Kidney epithelial cell (primary cell): ENCODE measurements at regions not wholly inside any gene's neighbourhood (a gene's known extent, or its start where the extent isn't known, plus 50 kb on each side); places are given as distances from the start of the nearest gene placed in this dataset.
"Not testable (repeated sequence)": the region's sequence is repeated elsewhere in the genome, so short reads cannot be mapped to it uniquely, and the experiment has no call there.

Source experiments
- DNase-seq: peaks from one replicate; pipeline ENCODE4 v3.0.0-alpha.2; 2010; ENCODE audit warnings: low read depth
- H3K27me3 ChIP-seq: 2 replicates; pipeline ENCODE4 v1.6.0; 2011; ENCODE audit warnings: low read length; ENCODE audit not compliant: control insufficient read depth, insufficient read depth
- H3K36me3 ChIP-seq: 2 replicates; pipeline ENCODE4 v1.5.1; 2011; ENCODE audit warnings: low read length; ENCODE audit not compliant: control insufficient read depth, insufficient read depth
- H3K4me3 ChIP-seq: 2 replicates; pipeline ENCODE4 v1.5.1; 2011; ENCODE audit warnings: low read depth, mild to moderate bottlenecking, control low read depth, low read length
- TF ChIP-seq, protein P1 (sequence below): IDR thresholded peaks from 2 replicates; pipeline ENCODE4 v1.5.1; 2011; ENCODE audit warnings: mild to moderate bottlenecking, moderate library complexity, low read length, control low read depth, inconsistent platforms; ENCODE audit not compliant: insufficient read depth, poor library complexity, severe bottlenecking

DNA sequence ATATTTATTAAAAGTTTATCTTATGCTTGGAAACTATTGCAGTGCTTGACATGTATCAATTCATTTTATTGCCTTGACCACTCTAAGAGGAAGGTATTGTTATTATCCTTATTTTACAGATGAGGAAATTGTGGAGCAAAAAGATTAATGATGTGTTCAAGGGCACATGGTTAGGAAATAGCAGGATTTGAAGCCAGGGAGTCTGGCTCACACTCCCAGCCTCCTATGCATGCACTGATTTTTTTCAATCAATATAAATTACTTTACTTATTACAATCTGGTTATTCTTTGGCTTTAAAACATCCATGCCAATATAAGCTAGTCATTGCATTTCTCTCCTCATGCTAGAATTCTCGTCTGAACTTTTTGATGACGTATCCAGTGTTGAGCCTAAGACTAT lies 94.2 kb upstream of the TBX5 start:
- peaks cover 6% of the 10 kb centered on the region for H3K27me3 ChIP-seq

DNA sequence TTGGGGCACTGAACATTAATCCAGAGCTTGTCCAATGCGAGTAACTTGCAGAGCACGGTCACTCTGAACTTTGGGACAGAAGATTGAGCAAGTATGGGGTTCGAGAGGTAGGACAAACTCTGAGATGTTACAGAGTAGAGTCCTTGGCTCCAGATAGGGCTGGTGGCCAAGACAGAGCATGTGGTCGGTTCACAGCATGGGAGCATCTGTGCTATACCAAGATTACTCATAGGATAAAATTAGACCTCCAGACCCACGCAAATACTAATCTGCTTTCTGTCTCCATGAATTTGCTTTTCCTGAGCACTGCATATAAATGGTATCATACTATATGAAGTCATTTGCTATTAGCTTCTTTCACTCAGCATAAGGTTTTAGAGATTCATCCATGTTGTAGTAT lies 93.4 kb upstream of the TBX5 start:
- Histone ChIP-seq H3K4me3 (no peak overlapping the region), H3K27me3 (peaks cover 6% of the 10 kb centered on the region), H3K36me3 (no peaks in the 10 kb centered on the region)
- DNase-seq, result no peak
- TF ChIP-seq, protein P1, sequence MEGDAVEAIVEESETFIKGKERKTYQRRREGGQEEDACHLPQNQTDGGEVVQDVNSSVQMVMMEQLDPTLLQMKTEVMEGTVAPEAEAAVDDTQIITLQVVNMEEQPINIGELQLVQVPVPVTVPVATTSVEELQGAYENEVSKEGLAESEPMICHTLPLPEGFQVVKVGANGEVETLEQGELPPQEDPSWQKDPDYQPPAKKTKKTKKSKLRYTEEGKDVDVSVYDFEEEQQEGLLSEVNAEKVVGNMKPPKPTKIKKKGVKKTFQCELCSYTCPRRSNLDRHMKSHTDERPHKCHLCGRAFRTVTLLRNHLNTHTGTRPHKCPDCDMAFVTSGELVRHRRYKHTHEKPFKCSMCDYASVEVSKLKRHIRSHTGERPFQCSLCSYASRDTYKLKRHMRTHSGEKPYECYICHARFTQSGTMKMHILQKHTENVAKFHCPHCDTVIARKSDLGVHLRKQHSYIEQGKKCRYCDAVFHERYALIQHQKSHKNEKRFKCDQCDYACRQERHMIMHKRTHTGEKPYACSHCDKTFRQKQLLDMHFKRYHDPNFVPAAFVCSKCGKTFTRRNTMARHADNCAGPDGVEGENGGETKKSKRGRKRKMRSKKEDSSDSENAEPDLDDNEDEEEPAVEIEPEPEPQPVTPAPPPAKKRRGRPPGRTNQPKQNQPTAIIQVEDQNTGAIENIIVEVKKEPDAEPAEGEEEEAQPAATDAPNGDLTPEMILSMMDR, result no peak

More for the DNA sequence above, 94.2 kb upstream of the TBX5 start:
- DNase-seq, result no peak
- TF ChIP-seq, protein P1, result no peak
- Histone ChIP-seq H3K36me3 (no peaks in the 10 kb centered on the region), H3K4me3 (no peak overlapping the region)

DNA sequence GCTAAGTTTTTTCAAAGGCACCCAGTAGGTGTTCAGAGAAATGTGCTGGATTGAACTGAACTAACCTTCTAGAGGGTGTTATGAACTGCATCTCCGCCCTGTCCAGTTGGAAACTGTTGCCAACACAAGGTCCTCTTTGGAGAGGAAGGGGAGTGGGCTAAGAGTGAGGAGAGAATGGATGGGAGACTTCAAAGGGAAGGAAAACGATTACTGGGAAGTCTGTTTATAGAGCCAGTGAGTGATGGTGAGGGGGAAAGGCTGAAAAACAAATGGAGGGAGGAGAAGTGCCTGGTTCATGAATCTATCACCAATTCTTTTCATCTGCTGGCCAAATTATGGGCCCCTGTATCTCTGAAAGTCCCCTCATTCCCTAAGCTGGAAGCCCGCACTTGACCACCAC lies 86.0 kb upstream of the TBX5 start:
- DNase-seq, result no peak
- Histone ChIP-seq H3K4me3 (no peak overlapping the region), H3K36me3 (no peaks in the 10 kb centered on the region), H3K27me3 (no peaks in the 10 kb centered on the region)
- TF ChIP-seq, protein P1, result no peak

DNA sequence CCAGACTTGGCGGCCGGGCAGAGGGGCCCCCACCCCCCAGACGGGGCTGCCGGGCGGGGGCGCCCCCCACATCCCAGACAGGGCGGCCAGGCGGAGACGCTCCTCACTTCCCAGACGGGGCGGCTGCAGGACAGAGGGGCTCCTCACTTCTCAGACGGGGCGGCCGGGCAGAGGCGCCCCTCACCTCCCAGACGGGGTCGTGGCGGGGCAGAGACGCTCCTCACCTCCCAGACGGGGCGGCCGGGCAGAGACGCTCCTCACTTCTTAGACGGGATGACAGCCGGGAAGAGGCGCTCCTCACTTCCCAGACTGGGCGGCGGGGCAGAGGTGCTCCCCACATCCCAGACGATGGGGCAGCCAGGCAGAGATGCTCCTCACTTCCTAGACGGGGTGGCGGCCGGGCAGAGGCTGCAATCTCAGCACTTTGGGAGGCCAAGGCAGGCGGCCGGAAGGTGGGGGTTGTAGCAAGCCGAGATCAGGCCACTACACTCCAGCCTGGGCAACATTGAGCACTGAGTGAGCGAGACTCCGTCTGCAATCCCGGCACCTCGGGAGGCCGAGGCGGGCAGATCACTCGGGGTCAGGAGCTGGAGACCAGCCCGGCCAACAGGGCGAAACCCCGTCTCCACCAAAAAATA lies 79.0 kb upstream of the TBX5 start:
- not testable (repeated sequence) for DNase-seq, H3K36me3 ChIP-seq, H3K4me3 ChIP-seq
- peaks cover 21% of the 10 kb centered on the region for H3K27me3 ChIP-seq

DNA sequence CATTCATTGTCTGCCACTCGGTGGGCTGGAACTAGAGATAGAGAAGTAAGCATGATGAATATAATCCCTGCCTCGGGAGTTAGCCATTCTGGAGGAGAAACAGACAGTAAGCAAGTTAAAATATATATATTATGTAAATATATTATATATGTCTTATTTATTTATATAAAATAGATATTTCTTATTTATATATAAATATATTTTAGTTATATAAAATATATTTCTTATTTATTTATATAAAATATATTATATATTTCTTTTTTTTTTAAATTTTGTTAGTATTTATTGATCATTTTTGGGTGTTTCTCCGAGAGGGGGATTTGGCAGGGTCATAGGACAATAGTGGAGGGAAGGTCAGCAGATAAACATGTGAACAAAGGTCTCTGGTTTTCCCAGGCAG lies 78.1 kb upstream of the TBX5 start:
- H3K27me3 ChIP-seq, result peaks cover 31% of the 10 kb centered on the region
- DNase-seq, result no peak
- H3K4me3 ChIP-seq, result no peak overlapping the region
- TF ChIP-seq, protein P1, result no peak
- H3K36me3 ChIP-seq, result no peaks in the 10 kb centered on the region

DNA sequence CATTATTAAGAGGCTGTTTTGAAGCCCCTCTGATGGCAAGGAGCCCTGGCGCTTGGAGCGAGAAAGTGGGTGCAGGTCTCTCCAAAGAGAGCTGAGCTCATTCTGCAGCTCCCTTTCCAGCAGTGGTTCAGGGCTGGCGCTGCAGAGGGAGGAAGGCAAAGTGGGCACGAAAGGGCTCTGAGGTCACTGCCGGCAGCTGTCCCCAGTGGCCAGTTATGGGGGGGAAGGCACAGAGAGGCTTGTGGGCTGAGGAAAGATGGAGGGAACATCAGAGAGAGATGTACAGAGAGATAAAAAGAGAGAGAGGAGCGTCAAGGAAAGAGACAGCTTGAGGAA lies 75.2 kb upstream of the TBX5 start:
- TF ChIP-seq, protein P1, result no peak
- H3K4me3 ChIP-seq, result no peak overlapping the region
- no peaks in the 10 kb centered on the region for H3K36me3 ChIP-seq
- DNase-seq, result no peak
- H3K27me3 ChIP-seq, result peaks cover 40% of the 10 kb centered on the region
